HFFc6 (cell line): ENCODE measurements at regions not wholly inside any gene's neighbourhood (a gene's known extent, or its start where the extent isn't known, plus 50 kb on each side); places are given as distances from the start of the nearest gene placed in this dataset.

Experiments
- DNase-seq: peaks from one replicate; pipeline ENCODE4 v3.0.0-alpha.2; 2018
- H3K27ac Mint-ChIP-seq: 2 replicates; pipeline ENCODE4 v1.8.0; 2020; ENCODE audit warnings: mild to moderate bottlenecking, mixed read lengths
- H3K27me3 Mint-ChIP-seq: 2 replicates; pipeline ENCODE4 v1.8.0; 2021; ENCODE audit warnings: mild to moderate bottlenecking, moderate library complexity, mixed read lengths; ENCODE audit not compliant: insufficient read depth
- H3K36me3 Mint-ChIP-seq: 2 replicates; pipeline ENCODE4 v1.8.0; 2021; ENCODE audit warnings: low read depth, mixed read lengths
- H3K4me1 Mint-ChIP-seq: 2 replicates; pipeline ENCODE4 v1.8.0; 2020; ENCODE audit warnings: low read depth, mixed read lengths
- H3K4me3 Mint-ChIP-seq: 2 replicates; pipeline ENCODE4 v1.8.0; 2020; ENCODE audit warnings: mild to moderate bottlenecking, moderate library complexity, mixed read lengths
- H3K9me3 Mint-ChIP-seq: 2 replicates; pipeline ENCODE4 v1.8.0; 2020; ENCODE audit warnings: mild to moderate bottlenecking, mixed read lengths
- TF ChIP-seq, protein P1 (sequence below): fragments of 200-600 bp; sonication (generic); IDR thresholded peaks from 2 replicates; pipeline ENCODE4 v1.5.0; 2021; ENCODE audit warnings: antibody characterized with exemption, mild to moderate bottlenecking

DNA sequence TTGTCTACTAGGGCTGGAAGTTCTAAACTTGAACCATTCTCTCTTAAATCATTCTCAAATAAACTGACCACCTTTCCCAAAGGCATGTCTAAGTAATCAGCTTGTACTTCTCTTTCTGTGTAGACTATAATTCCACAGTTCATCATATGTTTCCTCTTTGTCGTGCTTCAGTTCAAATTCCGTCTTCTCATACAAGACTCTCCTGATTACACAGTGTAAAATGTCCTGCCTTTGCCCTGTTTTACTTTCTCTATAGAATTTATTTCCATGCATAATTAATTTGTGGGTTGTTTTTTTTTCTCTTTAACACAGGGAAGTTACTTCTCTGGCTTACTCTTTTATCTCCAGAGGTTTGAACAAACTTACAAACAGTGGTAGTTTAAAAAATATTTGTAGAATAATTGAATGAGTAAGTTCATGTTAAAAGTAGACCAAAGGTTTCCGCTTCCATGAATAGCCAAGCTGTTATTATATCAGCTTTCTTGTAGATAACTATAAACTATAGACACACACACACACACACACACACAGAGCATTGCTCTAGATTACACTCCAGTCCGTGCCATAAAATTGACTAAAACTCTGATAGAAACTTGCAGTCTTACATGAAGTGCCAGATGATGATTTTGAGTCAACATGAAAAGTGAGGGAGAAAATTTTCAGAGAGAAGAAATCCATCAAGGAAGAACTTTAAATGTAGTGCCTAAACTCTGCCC is 119.0 kb downstream of the SUCNR1 start:
- H3K27me3 Mint-ChIP-seq = no peaks in the 10 kb centered on the region
- H3K36me3 Mint-ChIP-seq = no peaks in the 10 kb centered on the region
- no peaks in the 10 kb centered on the region for H3K9me3 Mint-ChIP-seq
- no peaks in the 10 kb centered on the region for H3K4me1 Mint-ChIP-seq
- no peak overlapping the region for H3K27ac Mint-ChIP-seq
- H3K4me3 Mint-ChIP-seq = no peak overlapping the region
- TF ChIP-seq, protein P1, sequence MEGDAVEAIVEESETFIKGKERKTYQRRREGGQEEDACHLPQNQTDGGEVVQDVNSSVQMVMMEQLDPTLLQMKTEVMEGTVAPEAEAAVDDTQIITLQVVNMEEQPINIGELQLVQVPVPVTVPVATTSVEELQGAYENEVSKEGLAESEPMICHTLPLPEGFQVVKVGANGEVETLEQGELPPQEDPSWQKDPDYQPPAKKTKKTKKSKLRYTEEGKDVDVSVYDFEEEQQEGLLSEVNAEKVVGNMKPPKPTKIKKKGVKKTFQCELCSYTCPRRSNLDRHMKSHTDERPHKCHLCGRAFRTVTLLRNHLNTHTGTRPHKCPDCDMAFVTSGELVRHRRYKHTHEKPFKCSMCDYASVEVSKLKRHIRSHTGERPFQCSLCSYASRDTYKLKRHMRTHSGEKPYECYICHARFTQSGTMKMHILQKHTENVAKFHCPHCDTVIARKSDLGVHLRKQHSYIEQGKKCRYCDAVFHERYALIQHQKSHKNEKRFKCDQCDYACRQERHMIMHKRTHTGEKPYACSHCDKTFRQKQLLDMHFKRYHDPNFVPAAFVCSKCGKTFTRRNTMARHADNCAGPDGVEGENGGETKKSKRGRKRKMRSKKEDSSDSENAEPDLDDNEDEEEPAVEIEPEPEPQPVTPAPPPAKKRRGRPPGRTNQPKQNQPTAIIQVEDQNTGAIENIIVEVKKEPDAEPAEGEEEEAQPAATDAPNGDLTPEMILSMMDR = no peak
- no peak for DNase-seq

DNA sequence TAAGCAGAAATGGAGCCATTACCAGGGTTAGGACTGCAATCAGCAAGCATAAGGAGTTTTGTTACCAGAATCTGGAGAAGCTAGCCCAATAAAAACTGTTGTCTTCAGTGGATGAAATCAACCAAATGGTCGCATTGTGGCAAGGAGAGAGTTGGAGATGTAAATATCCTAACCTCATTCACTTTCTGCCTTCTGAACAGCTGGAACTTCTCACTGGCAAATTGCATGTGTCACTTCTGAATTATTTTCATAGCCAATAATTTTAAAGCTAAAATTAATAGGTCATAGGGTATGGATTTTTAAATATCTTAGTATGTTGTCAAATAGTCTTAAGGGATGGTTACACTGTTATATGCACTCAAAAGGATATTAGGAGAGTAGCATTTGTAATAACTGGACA is 121.6 kb downstream of the SUCNR1 start:
- Mint-ChIP-seq H3K9me3 (no peaks in the 10 kb centered on the region), H3K4me1 (no peaks in the 10 kb centered on the region), H3K36me3 (no peaks in the 10 kb centered on the region), H3K27ac (no peak overlapping the region), H3K4me3 (no peak overlapping the region), H3K27me3 (no peaks in the 10 kb centered on the region)
- no peak for DNase-seq
- TF ChIP-seq, protein P1 = no peak

DNA sequence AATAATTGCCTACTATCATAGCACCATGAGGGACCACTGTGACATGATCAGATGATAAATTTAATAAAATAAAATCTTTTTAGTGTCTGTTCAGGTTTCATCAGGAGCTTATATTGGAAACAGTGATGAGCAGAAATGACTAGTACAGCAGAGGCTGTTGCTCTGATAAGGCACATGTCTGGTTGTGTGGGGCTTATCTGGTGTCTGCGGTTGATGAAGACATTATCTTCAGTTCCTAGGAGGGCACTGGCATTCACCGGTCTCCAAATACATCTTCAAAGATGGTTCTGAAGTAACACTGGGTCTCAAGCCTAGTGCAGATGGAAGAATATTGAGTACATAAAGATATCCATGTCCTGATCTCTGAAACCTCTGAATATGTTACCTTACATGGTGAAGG is 125.3 kb downstream of the SUCNR1 start:
- TF ChIP-seq, protein P1 = no peak
- no peaks in the 10 kb centered on the region for H3K4me1 Mint-ChIP-seq
- no peak for DNase-seq
- no peak overlapping the region for H3K4me3 Mint-ChIP-seq
- no peaks in the 10 kb centered on the region for H3K36me3 Mint-ChIP-seq
- no peaks in the 10 kb centered on the region for H3K27me3 Mint-ChIP-seq
- no peaks in the 10 kb centered on the region for H3K9me3 Mint-ChIP-seq
- no peak overlapping the region for H3K27ac Mint-ChIP-seq

DNA sequence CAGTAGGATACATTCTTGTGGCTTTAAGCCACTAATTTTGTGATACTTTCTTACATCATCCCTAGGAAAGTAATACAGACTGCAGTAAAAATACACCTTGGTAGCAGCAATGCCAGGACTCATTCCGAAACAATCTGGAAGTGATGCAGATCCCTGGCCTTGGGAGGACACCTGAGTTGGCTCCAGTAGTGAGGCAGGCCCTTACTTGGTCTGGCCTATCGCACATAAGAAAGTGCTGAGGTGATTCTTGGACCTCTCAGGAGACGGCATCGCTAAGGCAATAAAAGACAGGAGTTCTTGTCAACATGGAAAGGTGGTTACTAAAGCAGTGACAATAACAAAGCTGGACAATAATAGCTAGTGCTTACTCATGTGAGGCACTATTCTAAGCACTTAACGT is 126.5 kb downstream of the SUCNR1 start:
- Mint-ChIP-seq H3K27ac (no peak overlapping the region), H3K4me1 (no peaks in the 10 kb centered on the region), H3K27me3 (no peaks in the 10 kb centered on the region), H3K36me3 (no peaks in the 10 kb centered on the region), H3K9me3 (no peaks in the 10 kb centered on the region), H3K4me3 (no peak overlapping the region)
- TF ChIP-seq, protein P1 = no peak
- no peak for DNase-seq

GRCh38 chr3:152011812-152012735 is 138.6 kb downstream of the SUCNR1 start:
- Mint-ChIP-seq H3K4me3 (no peak overlapping the region), H3K27me3 (no peaks in the 10 kb centered on the region), H3K27ac (no peak overlapping the region), H3K9me3 (no peaks in the 10 kb centered on the region), H3K4me1 (no peaks in the 10 kb centered on the region; the same call in 1 of the 2 replicates), H3K36me3 (no peaks in the 10 kb centered on the region)
- TF ChIP-seq, protein P1 = no peak
- no peak for DNase-seq
